ENCODE measurements at regions not wholly inside any gene's neighbourhood (a gene's known extent, or its start where the extent isn't known, plus 50 kb on each side); places are given as distances from the start of the nearest gene placed in this dataset.
A peak's percentile ranks its signal among the peaks of the same experiment; 100 is the strongest.

- Histone ChIP-seq H3K27ac (ENCODE audit: low read depth, low read length, severe bottlenecking) (peak overlapping the region; percentile 91), H3K4me3 (ENCODE audit: extremely low read depth, insufficient read depth, low read length, poor library complexity, severe bottlenecking) (no peak overlapping the region), H3K36me3 (ENCODE audit: control insufficient read depth, insufficient read depth, low read length) (no peaks in the 10 kb centered on the region), H3K4me1 (ENCODE audit: control insufficient read depth, insufficient read depth, low read length, poor library complexity, severe bottlenecking) (no peaks in the 10 kb centered on the region), H3K9me3 (ENCODE audit: control insufficient read depth, low read length) (no peaks in the 10 kb centered on the region)
- 81 to 86% methylated on average over 3 to 4 of the region's 5 CpGs for WGBS, 2 experiments (ENCODE audit: insufficient coverage in 2 of 2)
Measured at GRCh38 chr5:57317341-57317740, 143.5 kb downstream of the GPBP1 start.

DNA sequence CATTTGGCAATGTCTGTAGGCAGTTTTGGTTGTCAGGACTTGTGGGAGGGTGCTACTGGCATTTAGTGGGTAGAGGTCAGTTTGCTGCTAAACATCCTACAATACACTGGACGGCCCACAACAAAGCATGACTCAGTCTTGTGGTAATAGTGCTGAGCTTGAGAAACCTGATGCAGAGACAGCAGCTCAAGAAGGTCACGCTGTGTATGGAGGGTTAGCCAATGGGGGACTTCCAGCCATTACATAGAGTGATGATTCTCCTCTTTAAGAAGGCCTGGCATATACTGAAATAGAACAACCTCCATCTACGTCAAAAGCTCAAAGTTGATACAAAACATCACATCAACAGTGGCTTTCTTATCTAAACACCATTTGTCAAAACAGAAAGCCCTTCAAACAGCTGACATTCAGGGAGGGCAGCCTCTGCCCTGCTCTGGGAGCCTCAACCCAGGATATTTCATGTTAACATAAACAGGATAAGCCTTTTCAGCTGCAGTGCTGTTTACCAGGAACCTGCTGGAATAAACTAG is 143.0 kb downstream of the GPBP1 start:
- WGBS, 2 experiments (ENCODE audit: insufficient coverage in 2 of 2), result 40 to 63% methylated on average over 2 of the region's 3 CpGs
- Histone ChIP-seq H3K4me1 (ENCODE audit: control insufficient read depth, insufficient read depth, low read length, poor library complexity, severe bottlenecking) (no peaks in the 10 kb centered on the region), H3K4me3 (ENCODE audit: extremely low read depth, insufficient read depth, low read length, poor library complexity, severe bottlenecking) (no peak overlapping the region), H3K27ac (ENCODE audit: low read depth, low read length, severe bottlenecking) (peak overlapping the region; percentile 91), H3K9me3 (ENCODE audit: control insufficient read depth, low read length) (no peaks in the 10 kb centered on the region), H3K36me3 (ENCODE audit: control insufficient read depth, insufficient read depth, low read length) (no peaks in the 10 kb centered on the region)

DNA sequence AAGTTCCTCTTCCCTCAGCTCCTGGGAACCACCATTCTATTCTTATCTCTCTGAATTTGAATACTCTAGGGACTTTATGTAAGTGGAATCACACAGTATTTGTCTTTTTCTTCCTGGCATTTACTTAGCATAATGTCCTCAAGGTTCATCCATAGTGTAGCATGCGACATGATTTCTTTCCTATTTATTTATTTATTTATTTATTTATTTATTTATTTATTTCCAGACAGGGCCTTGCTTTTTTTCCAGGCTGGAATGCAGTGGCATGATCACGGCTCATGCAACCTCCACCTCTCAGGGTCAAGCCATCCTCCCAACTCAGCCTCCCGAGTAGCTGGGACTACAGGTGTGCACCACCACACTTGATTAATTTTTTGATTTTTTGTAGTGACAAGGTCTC is 142.1 kb downstream of the GPBP1 start:
- 83% methylated on average over 1 of the region's 3 CpGs; no CpG with 5 or more reads in 1 of the 2 experiments for WGBS, 2 experiments (ENCODE audit: insufficient coverage in 2 of 2)
- H3K4me1 ChIP-seq (ENCODE audit: control insufficient read depth, insufficient read depth, low read length, poor library complexity, severe bottlenecking), result no peaks in the 10 kb centered on the region
- H3K36me3 ChIP-seq (ENCODE audit: control insufficient read depth, insufficient read depth, low read length), result no peaks in the 10 kb centered on the region
- H3K27ac ChIP-seq (ENCODE audit: low read depth, low read length, severe bottlenecking), result peak overlapping the region; percentile 91
- H3K4me3 ChIP-seq (ENCODE audit: extremely low read depth, insufficient read depth, low read length, poor library complexity, severe bottlenecking), result no peak overlapping the region
- no peaks in the 10 kb centered on the region for H3K9me3 ChIP-seq (ENCODE audit: control insufficient read depth, low read length)
